NCI-H1436 (cell line): ENCODE measurements at regions not wholly inside any gene's neighbourhood (a gene's known extent, or its start where the extent isn't known, plus 50 kb on each side); places are given as distances from the start of the nearest gene placed in this dataset.

Source experiments
- DNase-seq: peaks from one replicate; lab custom pipeline; 2025; lab: John Stamatoyannopoulos, UW

DNA sequence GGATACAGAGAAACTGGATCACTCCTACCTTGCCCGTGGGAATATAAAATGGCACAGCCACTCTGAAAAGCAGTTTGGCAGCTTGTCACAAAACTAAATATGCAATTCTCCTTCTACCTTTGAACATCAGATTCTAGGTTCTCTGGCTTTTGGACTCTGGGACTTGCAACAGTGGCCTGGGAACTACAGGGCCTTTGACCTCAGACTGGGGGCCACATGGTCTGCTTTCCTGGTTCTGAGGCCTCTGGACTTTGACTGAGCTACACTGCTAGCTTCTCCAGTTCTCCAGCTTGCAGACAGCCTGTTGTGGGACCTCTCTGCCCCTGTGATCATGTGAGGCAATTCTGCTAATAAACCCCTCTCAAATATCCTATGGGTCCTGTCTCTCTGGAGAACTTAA, 168.8 kb downstream of the CDH26 start:
- DNase-seq = no peak

DNA sequence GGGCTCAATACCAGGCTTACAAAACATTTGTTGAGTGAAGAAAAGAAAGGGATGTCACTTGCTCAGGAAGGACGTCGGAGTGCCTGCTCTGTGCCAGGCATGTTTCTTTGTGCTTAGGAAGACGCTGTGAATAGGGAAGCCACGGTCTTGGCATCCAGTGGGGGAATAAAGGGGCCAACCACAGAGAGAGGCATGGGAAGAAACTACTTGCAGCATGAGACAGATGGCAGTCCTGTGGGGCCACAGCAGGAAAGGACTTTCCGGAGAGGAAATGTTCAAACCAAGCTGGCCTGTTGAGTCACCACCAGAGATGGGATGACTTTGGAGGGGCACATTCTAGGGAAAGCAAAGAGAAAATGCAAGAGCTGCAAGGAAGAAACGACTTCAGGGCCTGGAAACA, 173.2 kb downstream of the CDH26 start:
- no peak for DNase-seq

DNA sequence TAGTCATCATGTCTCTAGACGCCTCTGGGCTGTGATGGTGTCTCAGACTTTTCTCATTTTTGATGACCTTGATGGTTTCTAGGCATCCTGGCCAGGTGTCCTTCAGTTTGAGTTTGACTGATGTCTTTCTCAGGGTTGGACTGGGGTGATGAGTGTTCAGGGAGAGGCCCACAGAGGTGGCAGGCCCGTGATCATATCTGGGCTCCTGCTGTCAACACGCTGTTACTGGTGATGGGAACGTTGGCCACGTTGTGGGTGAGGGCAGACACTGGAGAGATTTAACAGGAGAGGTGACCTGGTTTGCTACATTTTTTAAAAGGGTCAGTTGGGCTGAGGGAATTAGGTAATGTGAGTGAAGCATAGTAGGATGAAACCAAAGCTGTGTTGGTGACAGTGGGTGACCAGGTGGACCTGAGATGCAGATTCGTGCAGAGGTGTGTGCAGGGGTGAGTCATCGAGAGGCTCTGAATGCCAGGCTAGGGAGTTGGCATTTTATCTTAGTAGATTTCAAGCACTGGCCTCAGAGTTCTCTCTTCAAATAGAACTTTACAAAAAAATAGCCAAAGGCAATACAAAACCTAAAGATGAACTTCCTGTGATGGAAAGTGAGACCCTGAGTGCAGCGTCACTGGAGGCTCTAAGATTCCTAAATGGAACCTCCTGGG, 174.1 kb downstream of the CDH26 start:
- DNase-seq = no peak

DNA sequence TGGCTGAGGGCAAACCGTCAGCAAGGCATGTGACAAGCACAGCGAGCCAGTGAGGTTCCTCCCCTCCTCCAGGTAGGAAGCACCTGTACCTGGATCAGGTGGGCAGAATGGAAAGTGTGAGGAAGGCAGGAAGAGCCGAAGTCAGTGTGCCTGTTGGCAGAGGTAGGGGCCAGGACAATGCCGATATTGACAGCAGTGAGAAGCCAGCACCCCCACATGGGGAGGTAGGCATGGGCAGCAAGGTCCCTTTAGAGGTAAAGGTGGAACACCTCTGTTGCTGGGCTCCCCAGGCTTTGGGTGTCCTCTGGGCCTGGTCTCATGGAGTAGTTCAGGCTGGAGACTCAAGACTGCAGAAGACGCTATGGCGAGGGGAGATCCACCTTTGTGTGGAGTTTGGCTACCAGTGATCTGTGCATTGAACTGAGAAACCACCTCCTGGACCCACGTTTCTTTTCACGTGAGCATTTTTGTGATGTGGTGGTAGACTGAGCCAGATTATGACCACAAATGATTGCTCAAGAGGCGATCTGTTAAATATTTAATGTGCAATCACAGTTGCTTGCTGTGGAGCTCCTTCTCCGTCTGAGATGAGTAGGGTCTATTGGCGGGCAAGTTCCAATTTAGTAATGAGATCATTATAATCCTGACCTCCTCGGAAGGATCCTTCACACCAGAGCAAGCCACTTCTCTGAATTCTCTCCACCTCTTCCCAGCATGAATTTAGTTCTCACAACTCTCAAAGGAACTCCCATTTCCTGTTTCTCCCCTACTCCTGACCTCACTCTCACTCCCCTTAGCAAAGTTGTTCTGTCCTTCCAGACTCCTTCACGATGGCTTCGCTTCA, 174.8 kb downstream of the CDH26 start:
- no peak for DNase-seq

DNA sequence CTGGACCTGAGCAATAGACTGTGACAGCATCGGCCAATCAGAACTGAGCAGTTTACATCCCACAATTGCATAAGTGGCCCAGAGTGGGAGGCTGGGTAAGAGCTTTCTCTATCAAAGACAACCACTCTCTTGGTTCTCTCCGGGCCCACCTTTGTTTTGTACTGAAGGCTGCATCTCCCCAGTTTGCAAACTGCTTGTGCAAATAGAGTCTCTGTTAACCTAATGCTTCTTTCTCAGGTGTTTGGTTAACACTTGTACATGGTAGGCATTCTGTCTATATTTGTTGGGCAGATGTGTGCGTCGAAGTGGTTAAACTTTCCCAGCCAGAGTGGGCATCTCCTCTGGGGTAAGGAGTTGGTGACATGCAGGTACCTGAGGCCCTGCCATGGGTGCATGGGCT, 177.1 kb downstream of the CDH26 start:
- no peak for DNase-seq

DNA sequence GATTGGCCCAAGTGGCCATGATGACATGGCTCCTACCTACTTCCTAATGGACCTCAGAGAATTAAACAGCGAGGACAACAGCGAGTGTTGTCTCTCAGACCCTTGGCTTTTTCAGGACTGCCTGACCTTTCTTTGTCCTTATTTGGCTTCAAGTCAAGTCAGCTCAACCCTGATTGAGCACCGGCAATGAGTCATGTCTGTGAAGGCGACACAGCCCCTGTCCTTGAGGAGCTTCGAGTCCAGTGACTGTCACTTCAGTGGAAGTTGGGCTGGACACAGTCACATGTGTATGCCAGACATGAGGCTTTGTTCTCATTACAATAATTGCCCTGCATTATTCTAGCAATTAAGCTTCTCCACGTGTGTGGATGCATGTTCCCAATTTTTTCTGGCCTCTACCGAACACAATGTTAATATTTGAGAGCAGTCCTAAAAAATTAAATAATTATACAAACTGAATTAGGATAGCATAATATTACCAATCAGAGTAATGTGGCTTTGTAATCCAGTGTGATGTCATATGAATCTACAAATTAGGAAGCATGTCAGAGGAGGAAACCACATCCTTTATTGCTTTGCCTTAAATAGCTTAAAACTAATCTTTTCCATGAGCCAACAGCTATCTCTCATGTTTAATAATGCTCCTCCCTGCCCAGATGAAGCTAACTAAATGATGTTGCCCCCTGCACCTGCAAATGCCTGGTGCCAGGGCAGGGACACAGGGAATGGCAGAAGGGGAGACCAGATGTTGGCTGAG, 178.6 kb downstream of the CDH26 start:
- no peak for DNase-seq

DNA sequence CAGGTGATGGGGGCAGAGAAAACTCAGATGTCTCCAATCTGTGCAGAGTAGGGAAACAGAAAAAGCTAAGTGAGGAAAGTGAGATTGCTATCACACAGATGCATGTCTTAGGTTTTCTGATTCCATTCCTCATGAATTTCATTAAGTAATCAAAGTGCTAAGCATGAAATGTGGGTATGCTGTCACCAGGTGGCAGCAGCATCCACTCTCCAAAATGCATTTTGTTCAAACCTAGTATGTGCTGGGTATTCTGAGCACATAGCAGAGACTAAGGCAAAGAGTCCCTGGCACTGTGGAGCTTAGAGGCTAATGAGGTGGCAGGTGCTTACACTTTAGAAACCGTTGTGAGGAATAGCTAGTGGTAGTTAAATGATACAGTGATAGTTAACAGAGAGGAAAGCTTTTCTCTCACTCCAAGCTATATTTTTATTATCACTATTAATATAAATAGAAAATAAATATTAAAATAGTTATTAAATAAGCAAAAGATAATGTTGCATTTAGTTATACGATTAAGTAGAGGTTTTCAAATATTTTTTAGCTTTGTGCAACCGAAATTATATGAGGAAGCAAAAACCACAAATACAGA, 179.5 kb downstream of the CDH26 start:
- peak; percentile 67 for DNase-seq

DNA sequence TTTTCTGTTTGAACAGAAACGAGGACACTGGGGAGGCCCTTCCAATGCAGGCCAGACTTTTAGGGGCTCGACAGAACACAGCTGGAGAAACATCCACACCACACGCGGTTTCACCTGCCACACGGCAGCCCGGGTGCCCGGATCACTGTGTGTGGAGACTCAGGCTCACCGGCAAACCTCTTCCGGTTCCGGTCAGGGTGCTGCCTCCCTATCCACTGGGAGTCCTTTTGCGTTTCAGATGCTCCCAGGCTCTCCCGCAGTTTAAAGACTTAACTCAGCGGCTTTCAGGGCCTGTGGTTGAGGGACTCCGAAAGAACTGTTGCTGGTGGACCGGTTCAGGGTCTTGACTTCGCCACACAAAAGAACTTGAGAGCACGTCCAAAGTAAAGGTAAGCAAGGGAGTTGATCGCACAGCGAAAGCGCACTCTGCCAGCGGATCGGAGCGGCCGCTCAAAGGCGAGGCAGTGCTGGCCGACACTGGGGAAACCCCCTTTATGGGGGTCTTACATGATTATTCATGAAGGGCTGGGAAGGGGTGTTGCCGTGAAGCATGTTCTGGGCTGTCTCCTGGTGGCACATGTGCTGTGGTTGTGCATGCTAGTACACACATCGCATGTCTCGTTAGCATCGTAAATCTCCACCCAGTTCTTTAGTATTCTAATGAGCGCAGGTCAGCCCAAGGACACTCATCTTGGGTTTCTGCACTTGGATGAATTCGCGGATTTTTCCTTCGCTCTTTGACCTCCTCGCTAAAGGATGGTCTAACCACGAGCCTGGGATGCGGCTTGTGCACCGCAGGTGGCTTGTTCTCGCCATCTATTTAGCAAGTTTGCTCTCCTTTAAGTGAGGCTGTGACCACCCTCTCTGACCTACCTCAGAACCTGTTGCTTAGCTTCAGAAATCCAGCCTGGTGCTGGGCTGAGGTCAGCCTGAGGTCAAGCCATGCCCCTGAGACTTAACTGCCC, 180.3 kb downstream of the CDH26 start:
- DNase-seq = peak; percentile 47

DNA sequence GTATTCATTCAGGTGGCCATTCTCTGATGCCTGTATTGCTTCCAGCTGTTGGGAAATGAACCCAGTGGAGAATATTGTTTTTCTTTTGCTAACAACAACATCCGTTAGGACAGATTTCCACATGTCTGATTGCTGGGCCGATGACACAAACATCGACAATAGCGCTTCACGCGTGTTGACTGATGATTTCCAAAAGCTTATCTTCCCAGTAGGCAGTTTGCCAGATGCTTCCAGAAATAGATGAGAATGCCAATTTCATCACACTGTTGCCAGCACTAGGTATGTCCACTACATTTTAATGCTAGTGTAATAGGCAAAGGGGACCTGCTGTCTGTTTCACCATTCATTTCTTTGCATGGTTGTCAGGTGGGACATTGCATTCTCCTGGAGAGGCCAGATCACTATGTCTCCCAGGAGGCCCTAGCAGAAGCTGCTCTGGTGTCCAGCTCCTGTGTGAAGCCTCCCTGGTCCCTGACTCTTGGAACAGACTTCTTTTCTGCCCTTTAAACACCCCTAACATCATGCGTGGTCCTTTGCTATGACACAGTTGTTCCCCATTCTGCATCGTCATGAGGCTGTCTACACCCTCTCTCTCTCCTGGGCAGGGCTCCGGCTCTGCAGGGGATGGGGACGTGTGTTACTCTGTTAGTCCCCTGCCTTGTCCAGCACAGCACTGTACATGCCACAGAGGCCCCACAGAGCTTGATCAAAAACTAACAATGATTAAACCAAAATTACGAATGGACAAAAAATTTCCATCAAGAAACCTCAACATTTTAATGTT, 181.6 kb downstream of the CDH26 start:
- DNase-seq = no peak

DNA sequence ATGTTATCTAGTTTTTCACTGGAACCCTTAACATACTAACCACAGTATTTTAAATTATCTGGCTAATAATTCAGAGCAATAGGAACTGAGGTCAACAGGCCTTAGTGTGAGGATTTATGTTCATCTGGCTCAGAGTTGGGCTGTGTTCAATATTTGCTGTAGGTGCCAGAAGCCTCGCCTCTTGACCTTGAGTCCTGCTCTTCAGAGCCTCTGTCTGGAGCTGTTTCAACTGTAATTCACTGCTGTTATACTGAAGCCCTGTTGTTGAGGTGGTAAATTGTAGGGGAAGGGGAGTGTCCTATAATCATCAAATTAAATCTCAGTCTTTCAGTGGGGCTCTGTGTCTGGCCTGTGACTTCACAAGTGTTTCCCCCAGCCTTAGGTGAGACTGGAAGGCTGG, 184.4 kb downstream of the CDH26 start:
- DNase-seq = no peak

DNA sequence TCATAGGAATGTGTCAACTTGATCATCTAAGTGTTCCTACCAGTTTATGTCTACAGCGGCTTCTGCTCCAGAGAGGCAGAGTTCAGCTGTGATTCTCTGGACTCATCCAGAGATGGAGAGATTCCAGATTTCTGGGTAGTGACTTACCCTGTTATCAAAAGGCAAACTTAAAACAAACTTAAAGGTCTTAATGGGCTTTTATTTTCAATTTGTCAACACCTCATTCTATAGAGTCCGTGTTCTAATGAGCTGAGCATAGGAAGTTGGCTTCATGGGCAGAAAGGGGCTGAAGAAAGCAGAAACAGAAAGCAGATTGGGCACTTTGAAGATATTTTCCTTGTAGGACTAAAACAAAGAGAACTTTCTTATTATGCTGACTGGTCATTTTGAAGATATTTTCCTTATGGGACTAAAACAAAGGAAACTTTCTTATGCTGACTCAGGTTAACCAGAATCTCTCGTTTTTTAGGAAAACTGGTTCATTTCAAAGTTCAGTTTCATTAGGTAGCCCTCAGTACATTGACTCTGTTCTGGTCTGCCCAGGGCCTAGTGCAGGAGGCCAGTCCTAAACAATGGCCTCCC, 185.1 kb downstream of the CDH26 start:
- DNase-seq = no peak

DNA sequence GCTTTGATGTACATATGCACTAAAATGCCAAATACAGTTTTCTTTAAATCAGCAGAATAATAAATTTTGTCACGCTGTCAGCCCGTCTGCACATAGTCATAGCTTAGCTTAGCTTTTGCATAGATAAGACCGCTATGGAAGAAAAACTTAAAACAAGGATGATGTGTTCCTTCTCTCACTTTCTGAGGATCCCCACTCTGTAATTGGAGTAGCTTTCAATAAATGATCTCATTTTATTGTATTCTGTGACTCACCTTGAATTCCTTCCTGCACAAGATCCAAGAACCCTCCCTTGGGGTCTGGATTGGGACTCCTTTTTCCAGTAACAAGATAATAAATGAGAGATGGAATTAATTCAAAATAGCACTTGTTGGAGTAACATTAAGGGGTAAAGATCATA, 186.2 kb downstream of the CDH26 start:
- no peak for DNase-seq

DNA sequence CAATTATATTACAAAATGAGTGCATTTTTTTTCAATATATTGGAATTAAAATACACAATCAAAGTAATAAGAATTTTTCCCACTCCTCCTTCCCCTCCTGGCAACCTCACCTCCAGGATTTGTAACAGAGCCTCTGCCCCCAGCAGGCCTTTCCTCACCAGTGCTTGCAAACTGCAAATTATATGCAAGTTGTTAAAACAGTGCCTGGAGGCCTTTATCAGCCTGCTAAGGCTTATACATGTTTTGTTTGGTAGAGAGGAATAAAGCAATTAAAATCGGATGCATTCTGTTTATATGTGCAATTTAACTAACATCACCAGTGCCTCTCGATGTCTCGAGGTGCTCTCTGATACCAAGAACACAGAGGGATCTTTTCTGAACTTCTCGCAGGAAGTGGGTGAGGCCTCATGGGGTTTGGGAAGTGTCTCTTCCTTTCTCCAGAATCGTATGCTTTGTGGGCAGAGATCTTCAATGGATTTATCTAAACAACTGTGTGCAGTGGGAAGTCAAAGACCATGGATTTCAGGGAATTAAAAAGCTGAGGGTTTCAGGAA, 186.8 kb downstream of the CDH26 start:
- no peak for DNase-seq

DNA sequence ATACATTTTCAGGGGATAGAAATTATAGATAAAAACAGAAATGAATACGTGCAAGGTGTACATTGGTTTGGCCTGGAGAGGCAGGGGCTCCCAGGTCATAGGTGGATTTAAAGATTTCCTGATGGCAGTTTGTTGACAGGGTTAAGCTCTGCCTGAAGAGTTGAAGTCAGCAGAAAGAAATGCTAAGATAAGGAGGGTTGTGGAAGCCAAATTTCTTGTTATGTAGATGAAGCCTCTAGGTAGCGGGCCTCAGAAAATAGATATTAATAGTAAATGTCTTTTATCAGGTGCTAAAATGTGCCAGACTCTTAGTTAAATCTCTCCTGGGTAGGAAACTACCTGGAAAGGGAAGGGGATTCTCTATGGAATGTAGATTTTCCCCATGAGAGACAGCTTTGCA, 188.8 kb downstream of the CDH26 start:
- no peak for DNase-seq

DNA sequence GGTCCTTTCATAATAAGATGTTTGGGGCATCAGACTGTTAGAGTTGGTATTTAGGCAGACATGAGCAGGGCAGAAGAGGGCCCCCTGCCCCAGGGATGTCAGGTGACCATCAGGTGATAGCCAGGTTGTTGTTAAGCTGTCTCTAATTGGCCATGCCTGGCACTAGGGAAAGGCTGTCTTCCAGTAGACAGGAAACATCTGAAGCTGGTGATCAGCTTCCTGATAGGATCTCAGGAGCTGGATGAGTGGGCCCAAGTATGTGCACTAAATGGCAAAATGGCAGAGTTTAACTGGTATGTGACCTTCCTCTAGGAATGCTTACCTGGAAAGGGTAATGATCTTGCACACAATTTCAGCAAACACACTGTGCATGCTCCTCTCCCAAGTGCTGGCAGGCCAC, 190.7 kb downstream of the CDH26 start:
- no peak for DNase-seq

DNA sequence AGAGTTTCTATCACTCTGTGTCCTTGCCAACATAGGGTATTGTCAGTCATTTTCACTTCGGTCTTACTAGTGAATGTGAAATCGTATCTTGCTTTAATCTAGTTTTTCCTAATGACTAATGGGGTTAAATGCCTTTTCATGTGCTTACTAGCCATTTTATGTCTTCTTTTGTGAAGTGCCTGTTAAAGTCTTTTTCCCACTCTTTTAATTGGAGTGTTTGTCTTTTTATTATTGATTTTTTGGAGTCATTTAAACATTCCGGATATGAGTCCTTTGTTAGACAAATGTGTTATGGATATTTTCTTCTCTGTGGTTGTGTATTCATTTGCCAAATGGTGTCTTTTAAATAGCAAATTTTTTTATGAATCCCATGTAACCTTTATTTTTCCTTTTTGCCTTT, 194.6 kb downstream of the CDH26 start:
- peak; percentile 29 for DNase-seq

DNA sequence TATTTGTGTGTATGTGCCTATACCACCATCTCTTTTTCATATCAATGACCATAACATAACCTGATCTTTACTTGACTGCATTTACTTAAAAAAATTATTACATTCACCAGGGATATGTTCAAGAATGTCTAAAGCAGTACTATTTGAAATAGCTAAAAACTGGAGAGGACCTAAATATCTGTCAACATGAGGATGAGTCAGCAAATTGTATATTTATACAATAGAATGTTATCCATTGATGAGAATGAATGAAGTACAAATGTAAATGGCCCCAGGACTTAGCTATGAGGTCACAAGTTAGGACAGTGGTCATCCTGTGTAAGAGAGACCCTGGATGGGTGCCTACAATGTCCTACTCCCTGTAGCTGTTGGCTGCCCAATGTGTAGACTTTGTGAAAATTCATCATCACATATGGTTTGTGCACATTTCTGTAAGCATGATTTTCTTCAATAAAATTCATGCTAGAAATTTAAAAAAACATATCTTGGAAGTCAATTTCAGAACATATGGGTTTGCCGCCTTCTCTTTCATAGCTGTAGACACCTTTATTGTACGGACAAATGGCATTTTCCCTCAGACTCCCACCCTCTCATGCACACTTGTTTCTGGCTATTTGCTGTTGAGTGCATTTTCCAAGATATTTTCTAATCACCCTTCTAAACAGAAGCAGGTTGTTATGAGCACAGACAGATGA, 202.4 kb downstream of the CDH26 start:
- DNase-seq = no peak

DNA sequence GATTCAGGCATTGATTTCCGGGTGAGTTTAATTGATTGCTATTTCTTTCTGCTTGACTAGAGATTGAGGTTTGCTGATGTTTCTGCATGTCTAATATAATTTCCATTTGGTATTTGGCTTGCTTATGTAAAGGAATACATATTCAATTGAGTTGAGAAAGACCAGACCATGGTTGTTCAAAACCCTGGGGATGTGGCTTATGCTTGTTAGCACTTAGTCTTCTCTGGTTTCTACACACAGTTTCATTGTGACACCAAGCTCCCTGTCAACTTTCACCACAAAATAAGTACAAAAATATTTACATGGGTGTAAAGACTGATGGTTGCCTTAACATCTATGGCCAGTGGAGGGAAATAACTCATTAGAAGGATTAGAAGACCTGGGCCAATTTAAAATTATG, 209.6 kb downstream of the CDH26 start:
- no peak for DNase-seq

DNA sequence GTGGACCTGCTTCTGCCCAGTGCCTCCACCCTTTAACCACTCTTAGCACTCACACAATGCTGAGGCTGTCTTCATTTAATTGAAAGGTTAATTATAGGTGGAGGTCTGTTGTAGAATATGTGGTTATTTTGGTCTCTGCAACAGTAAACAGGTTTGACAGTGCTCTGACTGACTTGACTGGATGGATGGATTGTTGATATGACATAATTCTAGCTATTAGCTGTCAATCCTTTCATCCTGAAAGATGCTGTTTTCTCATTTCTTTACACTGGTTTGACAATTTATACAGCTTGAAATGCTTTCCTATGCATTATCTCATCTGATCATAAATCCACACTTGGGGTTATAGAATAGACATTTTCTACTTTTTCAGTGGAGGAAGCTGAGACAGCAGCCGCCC, 210.7 kb downstream of the CDH26 start:
- DNase-seq = no peak
